ENCODE measurements at regions not wholly inside any gene's neighbourhood (a gene's known extent, or its start where the extent isn't known, plus 50 kb on each side); places are given as distances from the start of the nearest gene placed in this dataset.

DNA sequence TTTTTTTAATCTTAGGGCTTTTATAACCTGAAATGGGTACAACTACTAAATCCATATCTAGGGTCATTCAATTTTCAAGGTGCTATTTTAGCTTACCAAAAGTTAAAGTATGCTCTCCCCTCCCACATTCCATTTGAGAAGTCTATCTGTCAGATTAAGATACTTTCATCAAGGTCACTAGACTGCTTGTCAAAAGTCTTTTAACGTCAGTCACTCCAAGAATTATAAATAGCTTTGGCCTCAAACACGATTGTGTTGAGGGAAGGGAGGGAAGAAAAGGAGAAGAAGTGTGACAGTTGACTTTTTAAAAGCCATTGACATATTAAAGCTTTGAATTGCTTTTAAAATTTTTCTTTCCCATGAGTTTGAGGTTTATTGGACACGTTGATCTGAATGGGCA, 175.8 kb downstream of the PTGER3 start:
- TF ChIP-seq, protein P1, sequence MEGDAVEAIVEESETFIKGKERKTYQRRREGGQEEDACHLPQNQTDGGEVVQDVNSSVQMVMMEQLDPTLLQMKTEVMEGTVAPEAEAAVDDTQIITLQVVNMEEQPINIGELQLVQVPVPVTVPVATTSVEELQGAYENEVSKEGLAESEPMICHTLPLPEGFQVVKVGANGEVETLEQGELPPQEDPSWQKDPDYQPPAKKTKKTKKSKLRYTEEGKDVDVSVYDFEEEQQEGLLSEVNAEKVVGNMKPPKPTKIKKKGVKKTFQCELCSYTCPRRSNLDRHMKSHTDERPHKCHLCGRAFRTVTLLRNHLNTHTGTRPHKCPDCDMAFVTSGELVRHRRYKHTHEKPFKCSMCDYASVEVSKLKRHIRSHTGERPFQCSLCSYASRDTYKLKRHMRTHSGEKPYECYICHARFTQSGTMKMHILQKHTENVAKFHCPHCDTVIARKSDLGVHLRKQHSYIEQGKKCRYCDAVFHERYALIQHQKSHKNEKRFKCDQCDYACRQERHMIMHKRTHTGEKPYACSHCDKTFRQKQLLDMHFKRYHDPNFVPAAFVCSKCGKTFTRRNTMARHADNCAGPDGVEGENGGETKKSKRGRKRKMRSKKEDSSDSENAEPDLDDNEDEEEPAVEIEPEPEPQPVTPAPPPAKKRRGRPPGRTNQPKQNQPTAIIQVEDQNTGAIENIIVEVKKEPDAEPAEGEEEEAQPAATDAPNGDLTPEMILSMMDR (IDR thresholded peaks at IDR 0.05) = no peak
- TF ChIP-seq POLR2A (IDR thresholded peaks at IDR 0.05) = no peak
